NCI-H226 (cell line): ENCODE measurements at regions not wholly inside any gene's neighbourhood (a gene's known extent, or its start where the extent isn't known, plus 50 kb on each side); places are given as distances from the start of the nearest gene placed in this dataset.

Source experiments
- DNase-seq: peaks from one replicate; pipeline ENCODE4 v3.0.0-alpha.2; 2015

DNA sequence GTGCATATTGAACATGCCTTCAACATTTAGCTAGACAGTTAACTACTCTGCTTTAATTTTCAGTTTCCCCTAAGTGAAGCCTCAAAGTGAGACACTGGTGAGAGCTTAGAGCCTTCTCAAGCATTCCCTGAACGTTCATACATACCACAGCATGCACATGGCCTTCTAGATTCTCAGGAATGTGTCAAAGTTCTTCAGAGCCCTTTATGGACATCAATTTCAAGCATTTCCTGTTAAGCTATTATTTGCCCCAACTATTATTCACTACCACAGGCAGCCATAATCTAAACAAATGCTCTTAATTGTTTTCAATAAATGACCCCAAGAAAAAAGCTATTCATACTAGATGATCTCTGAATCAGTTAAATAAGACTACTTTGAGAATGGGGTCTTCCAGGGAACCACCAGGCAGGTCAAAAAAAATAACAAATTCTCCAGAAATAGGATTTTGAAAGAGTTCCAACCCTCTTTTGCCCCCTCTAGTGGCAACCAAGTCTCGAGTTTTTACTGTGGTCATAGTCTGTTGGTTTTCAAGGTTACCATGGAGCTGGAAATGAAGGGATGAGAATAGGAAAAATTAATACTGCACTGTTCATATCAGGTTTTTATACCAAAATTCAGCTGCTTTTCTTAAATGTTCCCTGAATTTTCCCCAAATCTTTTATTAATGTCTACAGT lies 235.4 kb downstream of the RAB28 start:
- peak; percentile 7 for DNase-seq

DNA sequence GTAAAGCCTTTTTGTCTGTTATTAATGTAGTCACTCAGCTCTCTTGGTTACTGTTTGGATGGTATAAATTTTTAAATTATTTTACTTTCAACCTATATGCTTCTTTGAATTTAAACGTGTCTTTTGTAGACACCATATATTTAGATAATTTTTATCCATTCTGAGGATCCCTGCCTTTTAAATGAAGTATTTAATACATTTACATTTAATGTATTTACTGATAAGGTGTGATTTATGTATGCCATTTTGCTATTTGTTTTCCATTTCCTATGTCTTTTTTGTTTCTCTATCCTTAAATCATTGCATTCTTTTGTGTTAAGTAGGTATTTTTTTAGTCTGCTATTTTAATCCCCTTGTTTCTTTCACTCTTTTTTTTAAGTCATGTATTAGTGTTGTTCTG lies 238.0 kb downstream of the RAB28 start:
- DNase-seq, result no peak

DNA sequence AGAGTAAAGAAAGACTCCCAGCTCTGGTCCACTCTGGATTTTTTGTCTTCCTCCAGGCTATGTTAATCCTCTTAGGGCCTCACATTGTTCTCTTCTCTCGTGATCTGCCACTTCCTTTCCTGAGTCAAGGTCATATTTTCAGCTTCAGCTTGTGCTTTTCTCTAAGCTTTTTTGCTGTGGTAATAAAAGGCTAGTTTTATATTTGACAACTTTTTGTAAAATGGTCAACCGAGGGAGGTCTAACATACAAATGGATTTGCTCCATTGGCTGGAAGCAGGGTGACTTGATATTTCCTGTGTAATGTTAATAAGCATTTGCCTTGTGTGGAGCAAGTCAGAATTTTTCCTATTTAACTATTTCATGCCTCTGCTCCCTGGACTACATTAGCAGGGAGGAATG lies 239.7 kb downstream of the RAB28 start:
- no peak for DNase-seq

DNA sequence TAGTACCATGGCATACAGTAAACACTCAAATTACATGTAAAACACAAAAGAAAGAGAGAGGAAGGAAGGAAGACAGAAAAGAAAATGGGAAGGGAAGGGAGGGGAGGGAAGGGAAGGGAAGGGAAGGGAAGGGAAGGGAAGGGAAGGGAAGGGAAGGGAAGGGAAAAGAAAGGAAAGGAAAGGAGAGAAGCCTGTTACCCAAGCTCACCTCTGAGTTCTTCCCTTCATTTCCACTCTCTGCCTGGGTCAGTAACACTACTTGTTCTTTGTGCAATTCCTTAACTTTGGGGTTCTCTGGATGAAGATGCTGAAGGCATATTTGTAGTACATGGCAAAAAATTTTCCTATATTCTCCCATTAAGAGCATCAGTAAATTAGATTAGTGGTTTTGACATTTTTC lies 241.0 kb downstream of the RAB28 start:
- DNase-seq, result no peak

DNA sequence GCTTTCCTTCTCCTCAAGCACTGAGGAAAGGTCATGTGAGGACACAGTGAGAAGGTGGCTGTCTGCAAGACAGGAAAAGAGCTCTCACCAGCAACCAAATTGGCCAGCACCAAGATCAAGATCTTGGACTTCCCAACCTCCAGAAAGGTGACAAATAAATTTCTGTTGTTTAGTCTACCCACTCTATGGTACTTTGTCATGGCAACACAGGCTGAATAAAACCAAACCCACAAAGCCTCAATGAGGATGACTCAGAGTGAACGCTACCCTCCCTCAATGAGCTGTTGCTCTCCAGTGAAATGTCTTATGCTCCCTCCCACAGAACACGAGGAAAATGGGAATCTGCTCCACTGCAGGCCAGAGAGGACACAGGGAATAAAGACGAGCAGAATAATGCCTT lies 244.1 kb downstream of the RAB28 start:
- peak; percentile 21 for DNase-seq

DNA sequence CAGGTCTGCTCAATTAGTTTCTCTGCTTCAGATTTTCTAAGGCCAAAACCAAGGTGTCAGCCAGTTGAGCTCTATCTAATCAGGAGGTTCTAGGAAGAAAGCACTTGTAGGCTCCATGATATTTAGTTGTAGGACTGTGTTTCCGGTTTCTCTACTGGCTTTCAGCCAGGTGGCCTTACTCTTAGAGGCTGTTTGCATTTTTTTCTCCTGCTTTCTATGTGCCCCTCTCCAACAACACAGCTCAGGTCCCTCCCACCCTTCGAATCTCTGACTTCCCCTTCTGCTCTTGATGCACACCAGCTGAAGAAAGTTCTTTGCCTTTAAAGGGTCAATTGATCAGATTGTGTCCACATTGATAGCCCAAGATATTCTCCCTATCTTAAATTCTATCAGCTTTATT lies 245.2 kb downstream of the RAB28 start:
- no peak for DNase-seq

DNA sequence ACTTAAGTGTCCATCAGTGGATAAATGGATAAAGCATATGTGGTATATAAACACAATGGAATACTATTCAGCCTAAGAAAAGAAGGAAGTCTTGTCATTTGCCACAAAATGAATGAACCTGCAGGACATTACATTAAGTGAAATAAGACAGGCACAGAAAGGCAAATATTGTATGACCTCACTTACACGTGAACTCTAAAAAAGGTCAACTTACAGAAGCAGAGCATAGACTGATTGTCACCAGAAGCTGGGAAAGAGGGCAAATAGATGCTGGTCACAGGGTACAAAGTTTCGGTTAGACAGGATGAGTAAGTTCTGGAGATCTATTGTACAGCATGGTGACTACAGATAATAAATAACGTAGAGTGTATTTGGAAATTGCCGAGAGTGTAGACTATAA lies 247.7 kb downstream of the RAB28 start:
- DNase-seq, result no peak

DNA sequence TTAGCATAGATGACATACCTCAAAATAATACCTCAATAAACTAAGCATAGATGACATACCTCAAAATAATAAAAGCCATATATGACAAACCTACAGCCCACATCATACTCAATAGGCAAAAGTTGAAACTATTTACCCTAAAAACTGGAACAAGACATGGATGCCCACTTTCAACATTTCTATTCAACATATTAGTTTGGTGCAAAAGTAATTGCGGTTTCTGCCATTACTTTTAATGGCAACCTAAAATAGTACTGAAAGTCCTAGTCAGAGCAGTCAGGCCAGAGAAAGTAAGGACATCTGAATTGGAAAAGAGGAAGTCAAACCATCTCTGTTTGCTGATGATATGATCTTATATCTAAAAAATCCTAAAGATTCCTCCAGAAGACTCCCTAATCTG lies 250.4 kb downstream of the RAB28 start:
- DNase-seq, result no peak

DNA sequence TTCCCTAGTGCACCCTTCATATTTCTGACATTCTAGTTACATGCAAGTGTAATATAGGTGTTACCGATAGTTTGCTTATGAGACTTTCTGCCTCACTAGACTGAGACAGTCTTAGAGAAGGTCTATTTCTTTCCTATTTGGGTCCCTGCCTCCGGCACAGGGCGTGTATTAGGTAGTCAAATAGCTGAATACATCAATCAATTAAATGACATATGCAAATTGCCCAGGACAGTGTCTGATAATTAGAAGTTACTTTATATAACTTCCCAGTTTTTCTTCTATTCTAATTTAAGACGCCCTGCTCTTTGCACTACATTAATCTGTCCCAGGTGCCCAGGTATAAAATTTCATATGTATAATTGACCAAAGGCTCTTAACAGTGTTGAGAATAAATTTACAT lies 264.2 kb downstream of the RAB28 start:
- no peak for DNase-seq

DNA sequence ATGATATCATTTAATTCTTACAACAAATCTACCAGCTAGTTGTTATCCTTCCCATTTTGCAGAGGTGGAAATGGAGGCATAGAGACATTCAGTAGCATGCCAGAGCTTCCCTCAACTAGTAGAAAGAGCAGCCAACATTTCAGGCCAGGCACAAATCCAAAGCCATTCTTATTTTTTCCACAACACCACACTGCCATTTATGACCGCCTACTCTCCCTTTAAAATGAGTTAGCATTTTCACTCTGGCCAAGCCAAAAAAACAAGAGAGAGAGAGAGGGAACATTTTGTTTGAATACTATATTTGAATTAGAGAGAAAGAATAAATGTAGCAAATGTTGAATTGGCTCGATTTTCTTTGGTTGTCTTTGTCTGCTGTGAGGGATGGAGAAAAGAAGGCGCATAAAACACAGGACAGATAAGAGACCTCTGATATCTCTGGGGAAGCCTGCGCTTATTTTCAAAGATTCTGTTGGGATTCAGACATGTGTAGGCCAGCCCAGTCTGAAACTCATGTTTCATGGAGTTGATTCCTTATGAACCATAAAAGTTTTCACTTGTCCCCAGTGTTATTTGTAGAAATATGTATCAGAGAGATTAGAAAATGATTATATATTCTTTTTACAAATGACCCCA lies 265.7 kb downstream of the RAB28 start:
- DNase-seq, result no peak

DNA sequence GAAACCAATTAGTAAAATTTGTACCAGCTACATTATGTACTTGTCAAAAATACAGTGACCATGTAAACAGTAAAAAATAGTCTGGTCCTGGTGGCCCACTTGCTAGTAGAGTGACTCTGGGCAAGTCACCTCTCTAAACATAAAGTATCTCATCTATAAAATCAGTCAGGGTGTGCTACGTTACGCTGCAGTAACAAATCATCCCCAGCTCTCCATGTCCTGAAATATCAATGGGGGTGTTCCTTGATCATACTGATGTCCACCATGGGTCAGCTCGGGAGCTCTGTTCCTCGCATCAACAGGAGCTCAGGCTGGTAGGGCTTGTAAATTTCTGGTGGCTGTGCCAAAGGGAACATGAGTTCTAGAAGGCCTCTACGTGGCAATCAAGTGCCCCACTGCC lies 268.6 kb downstream of the RAB28 start:
- no peak for DNase-seq

DNA sequence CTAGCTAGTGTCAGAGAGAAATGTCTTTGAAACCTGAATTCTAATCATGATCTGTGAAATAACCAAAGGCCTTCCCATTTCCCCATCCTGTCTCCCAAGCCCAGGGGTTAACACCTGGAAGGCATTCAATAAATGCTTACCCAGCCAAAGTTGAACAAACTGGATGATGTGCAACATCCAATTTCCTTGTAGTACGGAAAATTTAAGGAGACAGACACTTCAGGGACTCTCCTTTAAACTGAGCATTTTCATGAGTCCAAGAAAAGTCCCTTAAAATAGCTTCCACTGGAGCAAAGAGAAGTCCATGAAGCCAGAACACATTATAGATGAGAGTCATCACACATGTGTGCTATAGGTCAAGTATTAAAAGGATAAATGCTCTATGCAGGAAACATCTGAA lies 271.2 kb downstream of the RAB28 start:
- DNase-seq, result no peak

DNA sequence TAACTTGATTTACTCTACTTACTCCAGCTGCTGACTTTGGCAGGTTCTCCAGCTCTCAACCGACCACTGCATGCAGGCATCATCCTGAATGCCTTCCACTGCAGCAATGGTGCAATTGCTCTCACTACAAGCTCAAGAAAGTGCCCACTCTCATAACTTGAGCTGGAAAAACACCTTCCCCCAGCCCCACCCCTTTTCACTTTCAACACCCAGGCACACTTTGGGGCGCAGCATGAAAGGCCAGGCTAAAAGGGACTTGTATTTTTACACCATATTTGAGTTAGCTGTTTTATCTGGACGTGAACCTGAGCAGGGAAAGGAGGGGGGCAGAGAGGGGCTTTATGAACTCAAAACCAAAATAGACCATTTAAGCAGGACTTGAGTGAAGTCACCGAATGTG lies 274.5 kb downstream of the RAB28 start:
- no peak for DNase-seq

DNA sequence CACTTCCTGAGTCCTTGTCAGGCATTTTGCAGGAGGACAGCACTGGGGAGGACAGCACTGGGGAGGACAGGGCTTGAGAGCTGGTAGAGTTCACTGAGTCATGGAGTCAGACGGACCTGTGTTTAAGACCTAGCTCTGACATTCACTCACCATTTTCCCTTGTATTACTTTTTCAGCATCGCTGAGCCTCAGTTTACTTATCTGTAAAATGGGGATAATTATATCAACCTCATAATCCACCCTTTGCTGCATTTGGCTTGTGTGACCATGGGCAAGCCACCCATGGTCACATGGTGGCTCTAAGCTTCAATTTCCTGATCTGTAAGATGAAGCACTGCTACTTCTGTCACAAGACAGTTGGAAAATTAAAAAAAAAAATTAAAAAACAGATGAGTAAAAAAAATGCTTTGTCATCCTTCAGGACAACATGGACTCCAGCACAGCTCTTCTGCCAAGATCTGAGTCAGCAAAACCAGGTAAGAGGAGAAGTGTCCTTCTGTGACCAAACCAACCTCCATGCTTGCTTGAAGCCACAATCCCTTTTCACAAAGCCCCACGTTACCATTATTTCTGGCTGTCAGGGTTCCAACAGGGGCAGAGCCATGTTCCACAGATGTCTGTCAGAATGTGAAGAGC lies 275.5 kb downstream of the RAB28 start:
- no peak for DNase-seq

DNA sequence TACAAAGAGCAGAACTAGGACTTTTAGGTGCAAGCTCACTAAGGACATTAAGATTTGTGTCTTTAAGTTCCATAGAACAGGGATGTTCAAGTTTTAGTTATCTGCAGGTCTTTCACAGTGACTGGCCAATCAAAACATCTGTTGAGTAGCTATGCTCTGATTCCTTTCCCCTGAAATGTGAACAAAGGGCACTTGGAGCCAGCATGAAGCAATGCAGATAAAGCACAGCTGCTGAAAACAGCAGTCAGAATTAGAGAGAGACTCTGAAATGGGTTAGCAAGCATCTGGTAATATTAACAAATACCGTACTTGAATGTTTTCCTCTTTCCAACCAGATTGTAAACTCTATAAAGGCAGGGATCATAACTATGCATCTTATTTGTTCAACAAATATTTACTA lies 276.9 kb downstream of the RAB28 start:
- DNase-seq, result no peak

DNA sequence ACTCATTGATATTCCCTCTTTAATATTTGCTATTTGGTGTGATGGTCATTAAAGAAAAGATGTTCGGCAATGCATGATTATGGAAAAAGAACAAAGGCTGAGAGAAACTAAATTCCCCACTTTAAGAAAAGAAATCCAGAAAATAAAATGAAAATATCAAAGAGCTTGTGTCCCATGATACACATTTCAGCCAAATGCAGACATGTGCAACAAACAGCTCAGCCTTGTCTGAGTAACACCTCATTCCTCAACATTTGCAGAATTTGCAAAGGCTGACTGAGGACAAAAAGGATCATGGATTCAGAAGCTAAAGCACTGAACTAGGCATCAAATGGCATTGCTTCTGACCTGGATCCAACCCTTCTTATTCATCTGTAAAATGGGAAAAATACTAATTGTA lies 281.0 kb downstream of the RAB28 start:
- DNase-seq, result no peak

DNA sequence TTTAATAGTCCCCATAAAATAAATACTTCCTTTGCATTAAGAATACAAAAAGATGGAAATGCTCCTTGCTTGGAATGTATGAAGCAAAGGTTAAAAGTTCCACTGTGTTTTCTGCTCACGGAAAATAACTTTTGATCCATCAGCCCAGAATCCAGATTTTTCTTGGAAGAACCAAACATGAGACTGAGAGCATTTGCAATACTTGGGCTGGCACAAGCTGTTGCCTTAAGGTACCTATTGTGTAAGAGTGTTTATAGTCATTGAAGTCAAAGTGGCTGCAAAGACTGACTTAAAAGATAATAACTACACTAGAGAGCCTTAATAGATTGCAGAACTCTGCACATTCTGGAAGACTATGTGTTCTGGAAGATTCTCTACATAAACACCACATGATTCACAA lies 281.4 kb downstream of the RAB28 start:
- no peak for DNase-seq

DNA sequence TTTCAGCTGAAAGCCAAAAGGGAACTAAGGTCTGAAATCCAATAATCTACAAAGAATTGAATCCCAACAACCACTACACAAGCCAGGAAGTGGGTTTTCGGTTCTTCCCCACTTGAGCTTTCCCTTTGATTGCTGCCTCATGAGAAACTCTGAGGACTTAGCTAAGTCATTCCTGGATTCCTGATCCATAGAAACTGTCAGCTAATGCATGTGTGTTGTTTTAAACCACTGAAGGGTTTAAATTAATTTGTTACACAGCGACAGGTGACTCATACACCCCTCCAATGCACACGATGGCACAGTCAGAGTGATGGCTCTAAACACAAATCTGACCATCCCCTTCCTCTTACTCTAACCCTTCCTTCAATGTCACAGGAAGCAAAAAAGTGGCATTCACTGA lies 282.9 kb downstream of the RAB28 start:
- DNase-seq, result no peak

DNA sequence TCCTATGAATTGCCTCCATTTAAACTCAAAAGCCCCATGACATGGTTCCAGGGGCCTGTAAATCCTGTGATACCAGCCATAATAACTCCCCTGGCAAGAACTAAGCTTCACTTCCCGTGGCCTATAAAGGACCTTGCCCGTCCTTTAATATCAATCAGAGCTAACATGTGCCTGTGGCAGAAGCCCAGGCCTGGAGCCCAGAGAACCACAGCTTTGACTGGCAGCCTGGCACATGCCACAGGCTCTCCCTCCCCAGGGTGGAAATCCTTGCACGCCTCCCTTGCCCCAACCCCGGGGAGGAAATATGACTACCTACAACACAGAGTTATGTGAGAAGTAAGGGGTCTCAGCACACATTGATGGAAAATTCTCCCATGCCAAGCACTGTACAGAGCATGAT lies 287.4 kb downstream of the RAB28 start:
- DNase-seq, result no peak

DNA sequence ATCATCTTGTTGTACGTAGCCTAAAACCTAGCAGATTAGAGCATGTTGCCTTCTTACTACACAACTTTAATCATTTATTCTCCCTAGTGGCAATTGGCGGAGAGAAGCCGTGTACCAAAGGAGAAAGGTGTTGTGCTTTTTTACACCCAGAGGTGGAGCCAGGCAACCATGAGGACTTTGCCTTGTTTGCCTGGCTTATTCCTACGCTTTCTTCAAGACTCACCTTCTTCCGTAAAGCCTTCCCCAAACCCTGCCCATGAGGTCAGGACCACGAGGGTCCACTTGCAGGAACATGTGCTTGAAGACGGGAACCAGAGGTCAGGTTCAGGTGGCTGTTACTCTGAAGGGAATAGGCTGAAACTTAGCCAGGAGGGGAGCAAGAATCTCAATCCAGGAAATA lies 290.5 kb downstream of the RAB28 start:
- no peak for DNase-seq

DNA sequence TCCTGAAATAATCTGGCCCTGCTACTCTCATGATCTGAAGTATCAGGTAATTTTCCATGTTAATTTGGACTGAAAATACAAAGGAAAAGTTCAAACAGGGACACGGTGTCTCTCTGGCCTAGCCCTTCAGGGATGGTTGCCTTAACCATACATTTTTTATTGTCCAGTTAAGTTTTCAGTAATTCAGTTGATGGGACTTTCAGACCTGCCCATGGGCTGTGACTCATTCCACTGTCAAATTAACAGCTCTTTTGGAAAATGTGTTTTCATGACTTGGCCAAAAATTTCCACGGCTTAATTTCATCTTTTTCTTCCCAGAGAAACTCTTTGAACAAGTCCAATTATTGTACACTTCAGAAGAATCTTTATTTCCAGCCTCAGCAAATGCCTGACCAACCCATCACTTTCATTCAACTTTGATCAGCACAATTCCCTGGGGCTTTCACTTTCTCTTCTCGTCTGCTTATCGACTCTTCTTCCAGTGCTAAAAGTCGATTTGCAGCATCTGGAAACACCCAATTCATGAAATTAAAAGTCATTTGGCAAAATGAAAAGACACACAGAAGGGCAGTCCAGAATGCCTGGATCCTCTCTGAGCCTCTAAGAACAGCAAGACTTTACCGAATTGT lies 293.9 kb downstream of the RAB28 start:
- no peak for DNase-seq

DNA sequence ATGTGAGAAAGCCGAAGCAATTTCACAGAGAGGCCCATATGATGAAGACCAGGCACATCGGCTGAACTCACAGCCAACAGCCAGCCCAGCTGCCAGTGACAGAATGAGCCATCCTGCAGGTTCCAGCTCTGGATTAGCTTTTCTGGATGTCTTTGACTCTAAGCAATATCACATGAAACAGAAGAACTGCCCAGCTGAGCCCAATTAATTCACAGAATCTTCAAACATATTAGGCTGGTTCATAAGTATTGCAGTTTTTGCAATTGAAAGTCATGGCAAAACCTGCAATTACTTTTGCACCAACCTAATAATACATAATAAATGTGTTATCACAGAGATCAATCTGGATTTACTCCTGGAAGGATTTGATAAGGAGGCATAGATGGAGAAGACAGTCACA lies 299.9 kb downstream of the RAB28 start:
- DNase-seq, result no peak

DNA sequence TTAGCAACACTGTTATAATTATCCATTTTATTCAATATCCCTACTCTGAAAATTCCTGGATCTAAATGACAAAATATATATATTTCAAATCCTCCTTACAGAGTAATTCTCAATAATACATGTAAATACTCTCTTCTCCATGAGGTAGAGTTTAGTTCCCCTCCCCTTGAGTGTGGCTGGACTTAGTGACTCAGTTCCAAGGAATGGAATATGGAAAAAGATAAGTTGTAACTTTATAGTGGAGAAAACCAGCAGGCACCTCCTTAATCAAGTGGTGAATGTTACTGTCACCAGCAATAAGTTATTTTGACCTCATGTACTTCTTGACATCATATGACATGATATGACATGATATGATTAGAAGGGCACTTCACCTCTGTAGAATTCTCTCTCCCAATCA lies 302.0 kb downstream of the RAB28 start:
- peak; percentile 55 for DNase-seq

DNA sequence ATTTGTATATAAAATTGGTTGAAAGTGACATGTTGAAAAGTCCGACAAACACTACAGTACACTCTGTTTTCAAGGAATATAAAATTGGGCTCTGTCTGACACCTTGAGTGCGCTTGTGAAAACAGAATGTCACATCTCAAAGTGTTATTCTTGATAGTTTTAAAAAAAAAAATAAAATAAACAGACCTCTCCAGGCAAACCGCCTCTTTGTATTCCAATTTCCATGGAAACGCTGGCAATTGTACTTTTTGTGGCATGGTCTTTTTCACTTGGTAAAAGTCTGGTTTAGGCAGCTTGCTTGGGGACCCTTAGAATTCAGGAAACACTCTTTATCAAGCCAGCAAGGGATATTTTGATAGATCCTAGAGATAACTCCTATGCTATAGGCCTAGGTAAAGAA lies 302.5 kb downstream of the RAB28 start:
- no peak for DNase-seq
